Adrenal gland (tissue), 9 donors: ENCODE measurements at regions not wholly inside any gene's neighbourhood (a gene's known extent, or its start where the extent isn't known, plus 50 kb on each side); places are given as distances from the start of the nearest gene placed in this dataset.
"Not testable (repeated sequence)": the region's sequence is repeated elsewhere in the genome, so short reads cannot be mapped to it uniquely, and the experiment has no call there.

ENCODE experiments used
- DNase-seq, 7 donors: peaks; one replicate each; pipeline ENCODE4 v3.0.0-alpha.2; 2019 to 2020
- H3K27ac ChIP-seq, 5 donors: fragments of 200-600 bp; sonication (generic) in 4 of 5; 1 replicate in 3 of 5; 2 replicates in 2 of 5; pipeline versions ENCODE4 v1.5.1 to v1.8.0; 2016 to 2020; ENCODE audit warnings: mild to moderate bottlenecking in 1 of 5
- H3K27me3 ChIP-seq: fragments of 200-600 bp; 2 replicates; pipeline ENCODE4 v1.8.0; 2021
- H3K36me3 ChIP-seq, 2 donors: fragments of 200-600 bp; replicated peaks in 1 of 2; 1 replicate in 1 of 2; 2 replicates in 1 of 2; pipeline versions ENCODE4 v1.5.1 to v1.8.0; 2018 to 2022
- H3K4me1 ChIP-seq, 2 donors: fragments of 200-600 bp; replicated peaks in 1 of 2; 1 replicate in 1 of 2; 2 replicates in 1 of 2; pipeline versions ENCODE4 v1.5.1 to v1.8.0; 2018 to 2021
- H3K4me3 ChIP-seq, 4 donors: fragments of 200-600 bp; sonication (generic) in 3 of 4; one replicate each; pipeline ENCODE4 v1.5.1; 2016 to 2018
- H3K9me3 ChIP-seq, 3 donors: fragments of 200-600 bp; sonication (generic) in 1 of 3; replicated peaks in 1 of 3; 1 replicate in 2 of 3; 2 replicates in 1 of 3; pipeline versions ENCODE4 v1.5.1 to v1.8.0; 2016 to 2021
- POLR2A ChIP-seq, 2 donors: fragments of 450-650 bp; IDR thresholded peaks; one replicate each; pipeline ENCODE4 v1.6.1; 2017; ENCODE audit warnings: antibody characterized with exemption in 2 of 2, mild to moderate bottlenecking in 2 of 2, moderate library complexity in 1 of 2
- WGBS, 4 donors: extraction: QIAGEN DNeasy Blood & Tissue Kit in 2 of 4; methylation state at CpG; one replicate each; pipeline versions ENCODE4 v1.1.5 to v1.1.7; 2013 to 2017; 5-methylcytosine and 5-hydroxymethylcytosine counted together
- intact Hi-C, 2 donors: fragments of 100-400 bp; cut with DNase I; formaldehyde crosslinking; loops; one replicate each; pipeline versions ENCODE4 v1.14.1 to v1.15.0; 2022 to 2023
- TF ChIP-seq, protein P1 (sequence below), 6 experiments: fragments of 450-650 bp in 4 of 6; fragments of 200-600 bp in 2 of 6; sonication (generic) in 1 of 6; IDR thresholded peaks; 1 replicate in 5 of 6; 2 replicates in 1 of 6; pipeline versions ENCODE4 v1.5.1 to v1.8.0; 2016 to 2021; ENCODE audit warnings: antibody characterized with exemption in 6 of 6, mild to moderate bottlenecking in 2 of 6, moderate library complexity in 1 of 6
- donor health status: healthy with polysubstance abuse.
- donor health status: Bipolar disorder and iron deficiency.
- donor health status: DM: yes; HTN: yes; CAD: no.
- donor health status: DM: no; HTN: no; CAD: no.
- donor health status: DM: no; HTN: no; CAD: no.

DNA sequence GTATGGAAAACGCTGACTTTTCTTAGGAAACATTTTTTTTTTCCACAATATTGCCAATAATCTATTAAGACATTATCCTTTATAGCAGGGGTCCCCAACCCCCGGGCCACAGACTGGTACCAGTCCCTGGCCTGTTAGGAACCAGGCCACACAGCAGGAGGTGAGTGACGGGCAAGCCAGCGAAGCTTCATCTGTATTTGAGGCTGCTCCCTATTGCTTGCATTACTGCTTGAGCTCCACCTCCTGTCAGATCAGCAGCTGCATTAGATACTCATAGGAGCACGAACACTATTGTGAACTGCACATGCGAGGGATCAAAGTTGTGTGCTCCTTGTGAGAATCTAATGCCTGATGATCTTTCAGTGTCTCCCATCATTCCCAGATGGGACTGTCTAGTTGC lies 793.7 kb downstream of the SLITRK5 start:
- TF ChIP-seq, protein P1, sequence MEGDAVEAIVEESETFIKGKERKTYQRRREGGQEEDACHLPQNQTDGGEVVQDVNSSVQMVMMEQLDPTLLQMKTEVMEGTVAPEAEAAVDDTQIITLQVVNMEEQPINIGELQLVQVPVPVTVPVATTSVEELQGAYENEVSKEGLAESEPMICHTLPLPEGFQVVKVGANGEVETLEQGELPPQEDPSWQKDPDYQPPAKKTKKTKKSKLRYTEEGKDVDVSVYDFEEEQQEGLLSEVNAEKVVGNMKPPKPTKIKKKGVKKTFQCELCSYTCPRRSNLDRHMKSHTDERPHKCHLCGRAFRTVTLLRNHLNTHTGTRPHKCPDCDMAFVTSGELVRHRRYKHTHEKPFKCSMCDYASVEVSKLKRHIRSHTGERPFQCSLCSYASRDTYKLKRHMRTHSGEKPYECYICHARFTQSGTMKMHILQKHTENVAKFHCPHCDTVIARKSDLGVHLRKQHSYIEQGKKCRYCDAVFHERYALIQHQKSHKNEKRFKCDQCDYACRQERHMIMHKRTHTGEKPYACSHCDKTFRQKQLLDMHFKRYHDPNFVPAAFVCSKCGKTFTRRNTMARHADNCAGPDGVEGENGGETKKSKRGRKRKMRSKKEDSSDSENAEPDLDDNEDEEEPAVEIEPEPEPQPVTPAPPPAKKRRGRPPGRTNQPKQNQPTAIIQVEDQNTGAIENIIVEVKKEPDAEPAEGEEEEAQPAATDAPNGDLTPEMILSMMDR (IDR thresholded peaks at IDR 0.05): no peak
- TF ChIP-seq POLR2A (IDR thresholded peaks at IDR 0.05): no peak
- Histone ChIP-seq H3K36me3 (no peaks in the 10 kb centered on the region), H3K27ac (no peak overlapping the region), H3K4me3 (no peak overlapping the region), H3K9me3 (no peaks in the 10 kb centered on the region), H3K4me1 (no peaks in the 10 kb centered on the region), H3K27me3 (no peaks in the 10 kb centered on the region)
- no peak for DNase-seq
- 68 to 82% (median 74%) methylated on average over 6 of the region's 6 CpGs for whole genome bisulfite sequencing, 4 donors
- intact Hi-C loops: no loop called here

DNA sequence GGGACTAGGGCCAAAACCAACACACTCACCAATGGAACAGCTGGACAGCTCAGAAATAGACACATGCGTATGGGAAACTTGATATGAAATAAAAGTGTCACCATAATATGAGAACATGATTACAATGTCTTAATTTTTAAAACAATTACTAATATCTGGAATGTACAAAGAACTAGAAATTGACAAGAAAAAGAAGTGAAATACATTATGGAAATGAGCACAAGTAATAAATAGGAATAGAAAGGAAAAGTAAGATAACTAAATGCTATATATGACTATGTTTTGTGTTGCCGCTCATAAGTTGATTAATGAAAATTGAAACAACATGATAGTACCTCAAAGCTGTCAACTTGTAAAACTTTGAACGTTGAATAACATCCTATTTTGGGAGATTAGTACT lies 801.1 kb downstream of the SLITRK5 start:
- WGBS, 4 donors: 68 to 79% (median 73%) methylated on average over 3 of the region's 3 CpGs
- Histone ChIP-seq H3K9me3 (no peaks in the 10 kb centered on the region), H3K27me3 (no peaks in the 10 kb centered on the region), H3K4me1 (no peaks in the 10 kb centered on the region), H3K27ac (no peak overlapping the region), H3K4me3 (no peak overlapping the region), H3K36me3 (no peaks in the 10 kb centered on the region)
- no peak for DNase-seq
- intact Hi-C loops: no loop called here
- no peak for TF ChIP-seq POLR2A (IDR thresholded peaks at IDR 0.05)
- TF ChIP-seq, protein P1 (IDR thresholded peaks at IDR 0.05): no peak

DNA sequence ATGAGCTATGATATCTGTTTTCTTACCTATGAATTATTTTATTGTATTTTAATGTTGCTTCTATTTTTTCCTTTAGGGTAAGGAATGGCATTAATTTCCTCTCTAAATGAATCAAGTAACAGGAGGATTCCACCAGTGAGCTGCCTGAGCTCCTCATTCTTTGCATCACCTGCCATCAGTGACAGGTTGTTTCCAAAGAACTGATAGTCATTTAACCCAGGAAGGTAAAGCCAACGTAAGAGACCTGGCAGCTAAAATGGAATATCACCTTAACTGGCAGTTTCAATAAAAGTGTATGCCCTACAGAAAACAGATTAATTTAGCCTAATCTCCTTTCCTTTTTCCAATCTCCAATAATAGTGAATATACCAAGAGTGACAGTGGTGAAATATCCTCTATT lies 812.0 kb downstream of the SLITRK5 start:
- Histone ChIP-seq H3K36me3 (no peaks in the 10 kb centered on the region), H3K27me3 (no peaks in the 10 kb centered on the region), H3K4me3 (no peak overlapping the region), H3K4me1 (no peaks in the 10 kb centered on the region), H3K9me3 (no peaks in the 10 kb centered on the region), H3K27ac (no peak overlapping the region)
- WGBS, 4 donors: 76 to 84% (median 79%) methylated on average over 1 of the region's 1 CpG
- no peak for DNase-seq
- TF ChIP-seq POLR2A (IDR thresholded peaks at IDR 0.05): no peak
- intact Hi-C loops: no loop called here

DNA sequence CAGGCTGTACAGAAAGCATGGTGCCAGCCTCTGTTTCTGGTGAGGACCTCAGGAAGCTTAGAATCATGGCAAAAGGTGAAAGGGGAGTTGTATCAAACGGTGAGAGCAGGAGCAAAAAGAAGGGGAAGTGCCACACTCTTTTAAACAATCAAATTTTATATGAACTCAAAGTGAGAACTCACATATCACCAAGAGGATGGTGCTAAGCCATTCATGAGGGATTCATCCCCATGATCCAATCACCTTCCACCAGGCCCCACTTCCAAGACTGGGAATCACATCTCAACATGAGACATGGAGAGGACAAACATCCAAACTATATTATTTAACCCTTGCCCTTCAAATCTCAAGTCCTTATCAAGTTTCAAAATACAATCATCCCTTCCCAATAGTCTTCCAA lies 836.7 kb downstream of the SLITRK5 start:
- Histone ChIP-seq H3K27me3 (no peaks in the 10 kb centered on the region), H3K36me3 (no peaks in the 10 kb centered on the region), H3K9me3 (peaks cover 0 to 4% (median 0%) of the 10 kb centered on the region in 3 donors), H3K4me3 (no peak overlapping the region), H3K27ac (no peak overlapping the region), H3K4me1 (no peaks in the 10 kb centered on the region)
- 25 to 46% (median 38%) methylated on average over 1 of the region's 1 CpG for WGBS, 4 donors
- DNase-seq: no peak
- TF ChIP-seq, protein P1 (IDR thresholded peaks at IDR 0.05): no peak
- TF ChIP-seq POLR2A (IDR thresholded peaks at IDR 0.05): no peak
- intact Hi-C loops: no loop called here

DNA sequence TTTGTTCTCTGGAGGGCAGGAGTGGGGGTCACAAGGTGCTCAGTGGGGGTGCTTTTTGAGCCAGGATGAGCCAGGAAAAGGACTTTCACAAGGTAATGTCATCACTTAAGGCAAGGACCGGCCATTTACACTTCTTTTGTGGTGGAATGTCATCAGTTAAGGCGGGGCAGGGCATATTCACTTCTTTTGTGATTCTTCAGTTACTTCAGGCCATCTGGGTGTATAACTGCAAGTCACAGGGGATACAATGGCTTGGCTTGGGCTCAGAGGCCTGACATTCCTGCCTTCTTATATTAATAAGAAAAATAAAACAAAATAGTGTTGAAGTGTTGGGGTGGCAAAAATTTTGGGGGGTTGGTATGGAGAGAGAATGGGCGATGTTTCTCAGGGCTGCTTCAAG lies 841.8 kb downstream of the SLITRK5 start:
- H3K4me3 ChIP-seq, H3K36me3 ChIP-seq, intact Hi-C loops, H3K27me3 ChIP-seq, H3K9me3 ChIP-seq, DNase-seq, H3K4me1 ChIP-seq, H3K27ac ChIP-seq: not testable (repeated sequence)
- WGBS, 4 donors: 81 to 96% (median 90%) methylated on average over 1 to 3 of the region's 3 CpGs
